H1 (cell line): ENCODE measurements at regions not wholly inside any gene's neighbourhood (a gene's known extent, or its start where the extent isn't known, plus 50 kb on each side); places are given as distances from the start of the nearest gene placed in this dataset.

ENCODE experiments used
- CTCF ChIA-PET: fragments of 300-600 bp; sonication (Branson Sonifier 250); formaldehyde crosslinking; loops from one replicate; lab custom pipeline; 2021; ENCODE audit not compliant: partially characterized antibody; lab: Charles Lee
- POLR2A ChIA-PET: fragments of 300-600 bp; sonication (Branson Sonifier 250); formaldehyde crosslinking; loops from one replicate; lab custom pipeline; 2021; ENCODE audit warnings: inconsistent platforms; ENCODE audit not compliant: partially characterized antibody; lab: Charles Lee
- DNase-seq, 2 experiments: peaks; one replicate each; pipeline versions ENCODE4 v3.0.0 to v3.0.0-alpha.2; 2010 to 2022; ENCODE audit warnings: low spot score in 2 of 2, low read depth in 1 of 2, mixed read lengths in 1 of 2
- FAIRE-seq: peaks from 2 replicates; lab custom pipeline; 2011; peaks lifted over from hg19 to GRCh38; lab: Jason Lieb, UNC
- H2AFZ ChIP-seq: 2 replicates; pipeline ENCODE4 v1.8.1; 2012; ENCODE audit warnings: low read length, inconsistent platforms
- H2AK5ac ChIP-seq: 2 replicates; pipeline ENCODE4 v1.6.1; 2013; ENCODE audit warnings: low read depth, low read length
- H2BK120ac ChIP-seq: replicated peaks from 2 replicates; pipeline ENCODE3; 2013; ENCODE audit warnings: low read depth, low read length, inconsistent platforms
- H2BK12ac ChIP-seq: 2 replicates; pipeline ENCODE4 v1.6.1; 2013; ENCODE audit warnings: low read depth, low read length
- H2BK15ac ChIP-seq: 2 replicates; pipeline ENCODE4 v1.6.1; 2013; ENCODE audit warnings: low read length
- H2BK20ac ChIP-seq: 2 replicates; pipeline ENCODE4 v1.6.1; 2013; ENCODE audit warnings: low read length
- H2BK5ac ChIP-seq: 2 replicates; pipeline ENCODE4 v1.6.1; 2013; ENCODE audit warnings: low read depth, low read length
- H3K14ac ChIP-seq: 2 replicates; pipeline ENCODE4 v1.6.1; 2013; ENCODE audit warnings: inconsistent platforms; ENCODE audit not compliant: insufficient read length
- H3K18ac ChIP-seq: 2 replicates; pipeline ENCODE4 v1.6.1; 2013; ENCODE audit warnings: low read length; ENCODE audit errors: extremely low read depth
- H3K23ac ChIP-seq: 2 replicates; pipeline ENCODE4 v1.6.1; 2013; ENCODE audit warnings: inconsistent platforms; ENCODE audit not compliant: insufficient read length
- H3K23me2 ChIP-seq: 2 replicates; pipeline ENCODE4 v1.6.1; 2013; ENCODE audit warnings: low read depth, low read length
- H3K27ac ChIP-seq: 2 replicates; pipeline ENCODE4 v1.6.1; 2011; ENCODE audit warnings: low read depth, low read length, inconsistent platforms
- H3K27me3 ChIP-seq, 4 experiments: replicated peaks in 1 of 4; 1 replicate in 1 of 4; 2 replicates in 3 of 4; pipeline versions ENCODE4 v1.6.1 to v1.8.1; 2011 to 2013; ENCODE audit warnings: low read length in 3 of 4, mild to moderate bottlenecking in 3 of 4, inconsistent platforms in 2 of 4, mixed read lengths in 2 of 4, moderate library complexity in 1 of 4; ENCODE audit not compliant: control insufficient read depth in 3 of 4, insufficient read depth in 3 of 4; ENCODE audit errors: extremely low read depth in 1 of 4
- H3K36me3 ChIP-seq, 4 experiments: 2 replicates each; pipeline versions ENCODE4 v1.6.1 to v1.8.1; 2011 to 2013; ENCODE audit warnings: mild to moderate bottlenecking in 4 of 4, low read length in 3 of 4, moderate library complexity in 2 of 4, control low read depth in 1 of 4, inconsistent platforms in 1 of 4; ENCODE audit not compliant: insufficient read depth in 4 of 4, control insufficient read depth in 2 of 4
- H3K4ac ChIP-seq: replicated peaks from 2 replicates; pipeline ENCODE3; 2013; ENCODE audit warnings: low read length, low read depth, mixed read lengths, inconsistent platforms; ENCODE audit not compliant: insufficient read length
- H3K4me1 ChIP-seq, 4 experiments: replicated peaks in 1 of 4; 1 replicate in 1 of 4; 2 replicates in 3 of 4; pipeline versions ENCODE4 v1.6.1 to v1.8.1; 2011 to 2013; ENCODE audit warnings: low read length in 3 of 4, inconsistent platforms in 2 of 4, mixed read lengths in 1 of 4; ENCODE audit not compliant: insufficient read depth in 4 of 4, control insufficient read depth in 3 of 4
- H3K4me2 ChIP-seq, 2 experiments: 2 replicates each; pipeline versions ENCODE4 v1.6.1 to v1.8.1; 2011 to 2013; ENCODE audit warnings: low read depth in 2 of 2, low read length in 2 of 2, control low read depth in 1 of 2, inconsistent platforms in 1 of 2, mild to moderate bottlenecking in 1 of 2; ENCODE audit not compliant: insufficient read depth in 1 of 2
- H3K4me3 ChIP-seq, 4 experiments: fragments of 200-600, 300-600 bp in 1 of 4; sonication (generic), shearing (Covaris generic), sonication (Bioruptor Twin) in 1 of 4; 2 replicates each; pipeline versions ENCODE4 v1.5.1 to v1.8.1; 2011 to 2016; ENCODE audit warnings: low read length in 4 of 4, low read depth in 3 of 4, control low read depth in 2 of 4, inconsistent platforms in 2 of 4, mild to moderate bottlenecking in 2 of 4, mixed read lengths in 1 of 4, moderate library complexity in 1 of 4; ENCODE audit not compliant: insufficient read depth in 2 of 4; ENCODE audit errors: extremely low read depth in 1 of 4
- H3K56ac ChIP-seq: replicated peaks from 2 replicates; pipeline ENCODE3; 2013; ENCODE audit warnings: low read depth, mild to moderate bottlenecking, mixed read lengths, low read length, inconsistent platforms; ENCODE audit not compliant: insufficient read length
- H3K79me1 ChIP-seq: 2 replicates; pipeline ENCODE4 v1.6.1; 2013; ENCODE audit warnings: low read depth, low read length, control low read depth
- H3K79me2 ChIP-seq, 2 experiments: 2 replicates each; pipeline versions ENCODE4 v1.6.1 to v1.8.1; 2012 to 2013; ENCODE audit warnings: low read length in 2 of 2, mild to moderate bottlenecking in 2 of 2, inconsistent platforms in 1 of 2; ENCODE audit not compliant: insufficient read depth in 2 of 2, control insufficient read depth in 1 of 2
- H3K9ac ChIP-seq, 4 experiments: replicated peaks in 1 of 4; 1 replicate in 1 of 4; 2 replicates in 3 of 4; pipeline versions ENCODE4 v1.6.1 to v1.8.1; 2011 to 2013; ENCODE audit warnings: low read depth in 3 of 4, low read length in 3 of 4, control low read depth in 2 of 4, mild to moderate bottlenecking in 2 of 4, moderate library complexity in 2 of 4, inconsistent platforms in 1 of 4; ENCODE audit errors: extremely low read depth in 1 of 4
- H3K9me3 ChIP-seq, 2 experiments: 2 replicates each; pipeline versions ENCODE4 v1.6.1 to v1.8.1; 2012 to 2013; ENCODE audit warnings: mild to moderate bottlenecking in 2 of 2, moderate library complexity in 2 of 2, control low read depth in 1 of 2, inconsistent platforms in 1 of 2, low read depth in 1 of 2, low read length in 1 of 2, mixed read lengths in 1 of 2; ENCODE audit not compliant: insufficient read depth in 2 of 2
- H4K20me1 ChIP-seq, 2 experiments: replicated peaks in 1 of 2; 2 replicates each; pipeline versions ENCODE3 to v1.8.1; 2011 to 2013; ENCODE audit warnings: inconsistent platforms in 2 of 2, low read length in 2 of 2, mild to moderate bottlenecking in 1 of 2; ENCODE audit not compliant: insufficient read depth in 2 of 2, control insufficient read depth in 1 of 2
- H4K5ac ChIP-seq: 2 replicates; pipeline ENCODE4 v1.6.1; 2013; ENCODE audit warnings: low read length, low read depth, mixed read lengths, inconsistent platforms; ENCODE audit not compliant: insufficient read length
- H4K8ac ChIP-seq: 2 replicates; pipeline ENCODE4 v1.8.0; 2013; ENCODE audit warnings: mild to moderate bottlenecking, moderate library complexity, low read length, inconsistent platforms; ENCODE audit not compliant: insufficient read depth; ENCODE audit errors: extremely low read depth
- H4K91ac ChIP-seq: replicated peaks from 2 replicates; pipeline ENCODE3; 2013; ENCODE audit warnings: low read length, mixed read lengths, inconsistent platforms; ENCODE audit not compliant: insufficient read length
- BRCA1 ChIP-seq: IDR thresholded peaks from 2 replicates; pipeline ENCODE4 v1.6.1; 2012; ENCODE audit warnings: low read depth, low read length, improper control_type of control experiment
- FOSL1 ChIP-seq: IDR thresholded peaks from 2 replicates; pipeline ENCODE4 v1.6.1; 2011; ENCODE audit warnings: mild to moderate bottlenecking, low read depth, low read length, moderate library complexity; ENCODE audit not compliant: insufficient read depth
- MAX ChIP-seq: IDR thresholded peaks from 2 replicates; pipeline ENCODE4 v1.6.1; 2012; ENCODE audit warnings: inconsistent platforms
- NANOG ChIP-seq: IDR thresholded peaks from 2 replicates; pipeline ENCODE4 v1.6.1; 2011; ENCODE audit warnings: low read length, low read depth, mild to moderate bottlenecking, inconsistent platforms; ENCODE audit not compliant: insufficient read depth, poor library complexity, severe bottlenecking
- SAP30 ChIP-seq: fragments of 300-600 bp; sonication (generic); IDR thresholded peaks from 2 replicates; pipeline ENCODE4 v1.7.1; 2012; ENCODE audit warnings: low read length, moderate library complexity, mild to moderate bottlenecking, inconsistent platforms; ENCODE audit not compliant: insufficient read depth, insufficient replicate concordance
- SP2 ChIP-seq: IDR thresholded peaks from 2 replicates; pipeline ENCODE4 v1.6.1; 2012; ENCODE audit warnings: mild to moderate bottlenecking, low read length, inconsistent platforms
- TBP ChIP-seq: IDR thresholded peaks from 2 replicates; pipeline ENCODE4 v1.6.1; 2011; ENCODE audit warnings: low read depth, low read length, improper control_type of control experiment
- WGBS, 2 experiments: shearing (Covaris generic) in 1 of 2; methylation state at CpG; one replicate each; pipeline versions ENCODE4 v1.1.6 to v1.1.7; 2013 to 2015; ENCODE audit warnings: low lambda C conversion rate in 2 of 2, mixed read lengths in 2 of 2, inconsistent platforms in 1 of 2, low coverage in 1 of 2, missing lambda C conversion rate in 1 of 2; ENCODE audit not compliant: insufficient replicate concordance in 2 of 2, insufficient coverage in 1 of 2, insufficient read length in 1 of 2; ENCODE audit errors: extremely low coverage in 1 of 2, missing lambda C conversion rate in 1 of 2; 5-methylcytosine and 5-hydroxymethylcytosine counted together

DNA sequence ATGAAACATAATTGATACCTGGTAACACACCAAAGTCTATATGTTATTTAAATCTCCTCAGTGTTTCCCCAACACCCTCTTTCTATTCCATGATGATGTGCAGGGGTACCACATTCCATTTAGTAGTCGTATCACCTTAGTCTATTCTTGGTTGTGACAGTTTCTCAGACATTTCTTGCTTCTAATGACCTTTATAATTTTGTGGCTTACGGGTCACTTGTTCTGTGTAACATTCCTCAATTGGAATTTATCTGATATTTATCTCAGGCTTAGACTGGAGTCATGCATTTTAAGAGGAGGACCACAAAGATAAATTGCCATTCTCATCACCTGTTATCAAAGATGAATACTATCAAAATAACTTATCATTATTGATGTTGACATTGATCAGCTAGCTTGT lies 679.6 kb downstream of the USP25 start:
- Histone ChIP-seq H2BK5ac (no peak overlapping the region), H3K4me3 (no peak overlapping the region), H4K91ac (no peak overlapping the region), H4K8ac (no peak overlapping the region), H3K27me3 (no peaks in the 10 kb centered on the region), H3K27ac (no peak overlapping the region), H3K4me1 (no peaks in the 10 kb centered on the region), H2BK15ac (no peak overlapping the region), H2AFZ (no peak overlapping the region), H3K36me3 (no peaks in the 10 kb centered on the region), H4K5ac (no peak overlapping the region), H2AK5ac (no peak overlapping the region), H2BK20ac (no peak overlapping the region), H3K56ac (no peak overlapping the region), H3K9me3 (no peaks in the 10 kb centered on the region), H3K4ac (no peak overlapping the region), H3K79me2 (no peaks in the 10 kb centered on the region), H3K9ac (no peak overlapping the region), H2BK12ac (no peak overlapping the region), H3K23me2 (no peaks in the 10 kb centered on the region), H3K79me1 (no peaks in the 10 kb centered on the region), H3K23ac (no peak overlapping the region), H3K18ac (no peak overlapping the region), H4K20me1 (no peaks in the 10 kb centered on the region), H2BK120ac (no peak overlapping the region), H3K4me2 (no peak overlapping the region), H3K14ac (no peak overlapping the region)
- no peak for FAIRE-seq
- TF ChIP-seq NANOG (no peak), TBP (no peak), BRCA1 (no peak), SAP30 (no peak), SP2 (no peak), FOSL1 (no peak), MAX (no peak)
- ChIA-PET CTCF (no interaction called here), POLR2A (no interaction called here)
- DNase-seq = no peak
- 90% methylated on average over 2 of the region's 2 CpGs; no CpG with 5 or more reads in 1 of the 2 experiments for WGBS, 2 experiments
